ENCODE measurements at regions not wholly inside any gene's neighbourhood (a gene's known extent, or its start where the extent isn't known, plus 50 kb on each side); places are given as distances from the start of the nearest gene placed in this dataset.
"Not testable (repeated sequence)": the region's sequence is repeated elsewhere in the genome, so short reads cannot be mapped to it uniquely, and the experiment has no call there.

- FAIRE-seq (no peak), DNase-seq (ENCODE audit: low spot score) (no peak)
Observed at GRCh38 chr13:85608255-85608829, 190.9 kb downstream of the SLITRK6 start.

DNA sequence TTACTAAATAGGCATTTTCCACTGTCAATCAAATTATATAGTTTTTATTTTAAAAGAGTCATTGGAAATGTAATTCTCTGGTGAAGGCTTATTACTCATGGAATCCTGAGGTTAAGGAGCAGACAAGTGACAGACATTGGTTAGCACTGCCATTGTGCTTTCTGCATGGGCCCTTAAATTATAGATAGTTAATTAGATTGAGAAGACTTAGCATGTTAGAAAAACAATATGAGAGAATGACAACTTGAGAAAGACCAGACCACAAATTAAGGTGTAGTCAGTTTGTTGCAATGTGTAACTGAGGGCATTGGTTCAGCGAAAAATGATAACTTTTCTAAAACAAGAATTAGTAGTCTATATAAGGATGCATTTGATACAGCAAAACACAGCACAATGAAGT is 195.5 kb downstream of the SLITRK6 start:
- no peak for FAIRE-seq

DNA sequence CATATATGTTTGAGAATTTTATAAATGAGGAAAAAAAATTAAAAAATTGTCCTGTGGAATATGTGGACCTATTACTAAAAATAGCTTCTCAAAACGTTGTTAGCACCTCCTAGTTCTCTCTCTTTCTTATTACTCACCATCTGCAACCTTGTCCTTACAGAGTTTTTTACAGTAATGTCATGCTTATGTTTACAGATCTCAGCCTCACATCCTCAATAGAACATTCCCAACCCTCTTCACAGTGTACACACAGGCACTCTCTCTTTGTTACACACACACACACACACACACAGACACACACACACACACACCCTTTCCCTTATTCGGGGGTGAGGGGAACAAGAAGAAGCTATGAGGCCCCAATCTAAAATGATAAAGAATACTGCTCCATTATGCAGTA is 197.7 kb downstream of the SLITRK6 start:
- no peak for DNase-seq (ENCODE audit: low spot score)
- no peak for FAIRE-seq

More for the DNA sequence above, 195.5 kb downstream of the SLITRK6 start:
- DNase-seq (ENCODE audit: low spot score) = no peak

DNA sequence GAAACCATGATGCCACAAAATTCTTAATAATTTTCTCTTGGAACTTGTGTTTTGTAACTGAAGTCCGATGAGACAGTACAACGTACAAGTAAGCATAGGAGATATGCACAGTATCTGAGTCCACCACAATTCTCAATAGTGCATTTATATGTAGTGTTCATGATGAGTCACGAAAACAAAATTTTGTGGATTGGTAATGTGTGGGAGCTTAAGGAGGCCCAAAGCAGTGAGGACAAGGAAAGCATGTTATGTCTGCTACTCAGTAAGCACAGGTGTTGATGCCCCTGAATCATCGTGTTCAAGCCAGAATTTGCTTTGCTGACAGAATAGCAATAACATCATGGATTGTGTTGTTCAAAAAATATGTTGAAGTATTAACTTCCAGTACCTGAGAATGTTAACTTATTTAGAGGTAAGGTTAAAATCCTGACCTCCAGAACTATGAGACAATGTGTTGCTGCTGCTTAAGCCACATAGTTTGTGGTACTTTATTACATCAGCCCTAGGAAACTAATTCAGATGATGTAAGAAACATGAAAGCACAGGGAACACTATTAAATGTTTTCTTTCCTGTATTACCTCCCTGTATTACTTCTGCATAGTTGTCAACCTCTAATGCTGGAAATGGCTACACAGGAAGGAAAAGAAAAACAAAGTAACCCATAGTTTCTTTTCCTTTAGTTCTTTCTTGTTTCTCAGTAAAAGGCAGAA is 201.3 kb downstream of the SLITRK6 start:
- no peak for FAIRE-seq
- peak; percentile 16 for DNase-seq (ENCODE audit: low spot score)

- no peak for DNase-seq (ENCODE audit: low spot score)
- FAIRE-seq = no peak
Observed at GRCh38 chr13:85592211-85592610, 207.0 kb downstream of the SLITRK6 start.

DNA sequence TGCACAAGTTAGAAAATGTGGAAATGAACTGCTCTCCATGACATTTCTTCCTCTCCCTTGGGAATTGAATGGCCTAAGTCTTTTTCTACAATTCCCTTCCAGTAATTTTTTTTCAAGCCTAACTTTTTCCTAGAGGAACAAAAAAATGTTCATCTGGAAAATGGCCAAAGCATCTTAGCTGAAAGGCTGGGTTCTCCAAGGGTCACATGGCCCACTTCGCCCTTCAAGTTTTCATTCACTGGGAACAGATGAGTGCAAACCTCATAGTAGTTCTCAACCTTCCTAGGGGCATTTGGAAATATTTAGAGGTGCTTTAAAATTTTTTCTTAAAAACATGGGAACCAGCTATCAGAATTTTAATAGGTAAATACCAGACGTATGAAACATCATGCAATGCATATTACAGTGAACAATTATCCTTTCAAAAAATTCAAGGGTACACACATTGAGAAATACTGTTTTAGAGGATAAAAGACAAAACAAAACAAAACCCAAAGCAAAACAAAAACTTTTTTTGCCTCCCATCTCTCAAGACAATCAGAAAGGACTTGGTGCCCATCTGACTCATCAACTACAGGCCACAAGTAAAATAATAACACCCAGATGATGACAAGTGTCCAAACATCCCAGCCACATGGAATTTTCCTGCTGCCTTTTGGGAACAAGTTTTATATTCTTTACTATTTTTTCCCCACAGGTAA is 208.8 kb downstream of the SLITRK6 start:
- FAIRE-seq = no peak
- DNase-seq (ENCODE audit: low spot score) = peak; percentile 12

DNA sequence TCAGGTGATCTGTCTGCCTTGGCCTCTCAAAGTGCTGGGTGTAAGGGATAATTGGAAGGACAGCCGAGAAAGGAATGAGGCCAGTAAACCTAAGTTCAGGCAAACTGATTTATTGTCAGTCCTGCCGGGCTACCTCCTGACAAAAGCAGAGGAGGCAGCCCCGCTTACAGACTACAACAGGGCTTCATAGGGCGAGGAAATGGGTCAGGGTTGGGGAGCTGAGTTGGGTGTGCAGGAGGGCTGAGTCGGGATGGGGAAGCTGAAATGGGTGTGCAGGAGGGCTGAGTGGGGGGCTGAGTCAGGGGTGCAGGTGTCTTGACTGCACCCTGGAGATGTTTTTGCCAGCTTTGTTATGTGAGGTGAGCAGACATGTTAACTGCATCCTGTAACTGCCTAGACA is 210.2 kb downstream of the SLITRK6 start:
- FAIRE-seq (no peak), DNase-seq (ENCODE audit: low spot score) (no peak)

- DNase-seq (ENCODE audit: low spot score) = no peak
- FAIRE-seq = no peak
Observed at GRCh38 chr13:85588359-85588758, 210.9 kb downstream of the SLITRK6 start.

DNA sequence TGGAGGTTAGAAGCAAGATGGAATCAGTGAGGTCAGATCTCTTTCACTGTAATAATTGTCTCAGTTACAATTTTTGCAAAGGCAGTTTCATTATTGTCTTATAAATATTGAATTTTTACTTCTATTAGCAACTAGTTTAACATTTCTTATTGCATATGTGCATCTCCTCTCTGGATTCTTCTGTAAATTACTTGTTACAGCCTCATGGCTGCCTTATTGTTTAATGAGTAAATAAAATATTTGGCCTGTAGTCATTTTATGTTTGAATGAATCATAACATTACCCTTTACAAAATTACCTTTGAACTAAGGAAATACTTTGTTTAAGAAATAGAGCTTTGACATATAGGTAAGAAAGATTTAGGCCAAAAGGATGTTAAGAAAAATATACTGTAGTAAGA is 212.4 kb downstream of the SLITRK6 start:
- DNase-seq (ENCODE audit: low spot score) = no peak
- FAIRE-seq = no peak

- DNase-seq (ENCODE audit: low spot score) = peak; percentile 50
- FAIRE-seq = no peak
Observed at GRCh38 chr13:85586422-85586831, 212.8 kb downstream of the SLITRK6 start.

DNA sequence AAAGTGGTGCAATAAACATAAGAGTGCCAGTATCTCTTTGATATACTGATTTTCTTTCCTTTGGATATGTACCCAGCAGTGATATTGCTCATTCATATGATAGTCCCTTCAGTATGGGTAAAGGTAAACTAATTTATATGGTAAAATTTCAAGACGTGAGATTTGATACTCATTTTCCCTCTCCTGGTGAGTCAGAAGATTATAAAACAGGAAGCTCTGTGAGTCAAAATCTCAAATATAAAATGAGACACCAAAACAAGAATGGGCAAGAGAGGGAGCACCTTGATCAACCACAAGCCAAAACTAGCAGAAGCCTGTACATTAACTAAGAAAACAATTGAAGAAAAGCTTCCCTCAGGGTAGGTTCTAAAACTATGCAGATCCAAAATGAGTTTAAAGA is 216.3 kb downstream of the SLITRK6 start:
- DNase-seq (ENCODE audit: low spot score) = no peak
- no peak for FAIRE-seq

DNA sequence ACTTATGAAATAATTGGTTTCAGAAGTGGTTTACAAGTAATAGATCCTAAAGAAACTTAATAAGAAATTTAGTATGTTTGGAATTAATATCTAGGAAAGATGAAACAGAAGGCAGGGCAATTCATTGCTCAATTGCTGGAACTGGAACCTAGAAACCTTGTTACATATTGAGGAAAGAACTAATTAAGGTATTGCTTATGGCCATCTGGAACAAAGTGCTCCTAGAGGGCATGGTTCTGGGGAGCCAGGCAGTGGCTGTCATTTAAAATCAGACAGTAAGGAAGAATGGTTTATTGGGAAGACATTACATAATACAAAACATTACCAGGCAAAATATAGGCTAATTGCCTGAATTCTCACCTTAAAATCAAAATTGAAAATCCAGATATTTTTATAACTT is 224.1 kb downstream of the SLITRK6 start:
- DNase-seq (ENCODE audit: low spot score) (no peak), FAIRE-seq (no peak)

DNA sequence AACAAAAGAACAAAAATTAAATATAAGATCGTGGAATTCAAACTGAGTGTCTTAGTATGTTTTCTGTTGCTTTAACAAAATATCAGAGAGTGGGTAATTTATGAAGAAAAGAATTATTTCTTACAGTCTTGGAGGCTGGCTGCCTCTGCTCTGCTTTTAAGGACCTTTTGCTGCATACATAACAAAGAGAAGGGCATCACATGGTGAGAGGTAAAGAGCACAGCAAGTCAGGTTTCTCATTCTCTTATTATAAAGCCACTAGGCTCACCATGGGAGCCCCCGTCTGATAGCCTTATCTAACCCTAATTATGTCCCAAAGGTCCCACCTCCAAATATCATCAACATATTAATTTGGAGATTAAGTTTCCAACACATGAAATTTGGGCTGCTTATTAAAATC is 231.3 kb downstream of the SLITRK6 start:
- FAIRE-seq (no peak), DNase-seq (ENCODE audit: low spot score) (no peak)

GRCh38 chr13:85565652-85566051 is 233.6 kb downstream of the SLITRK6 start:
- no peak for FAIRE-seq
- no peak for DNase-seq (ENCODE audit: low spot score)

DNA sequence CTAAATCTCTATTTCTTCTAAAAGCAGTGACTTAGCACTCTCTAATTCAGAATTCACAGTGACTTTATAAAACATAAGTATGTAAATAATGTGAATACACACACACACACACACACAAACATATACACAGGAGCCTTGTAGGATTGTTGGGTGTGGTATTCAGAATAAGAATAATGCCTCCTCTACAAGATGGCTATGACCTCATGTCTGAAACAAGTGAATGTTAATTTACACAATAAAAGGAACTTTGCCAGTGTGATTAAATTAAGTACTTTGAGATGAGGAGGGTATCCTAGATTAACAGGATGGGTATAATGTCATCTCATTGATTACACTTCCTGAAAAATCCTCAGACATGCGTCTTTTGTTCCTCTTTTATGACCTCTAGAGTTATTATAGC is 234.6 kb downstream of the SLITRK6 start:
- FAIRE-seq = no peak
- no peak for DNase-seq (ENCODE audit: low spot score)

GRCh38 chr13:85562282-85562681 is 236.9 kb downstream of the SLITRK6 start:
- FAIRE-seq (no peak), DNase-seq (ENCODE audit: low spot score) (no peak)

DNA sequence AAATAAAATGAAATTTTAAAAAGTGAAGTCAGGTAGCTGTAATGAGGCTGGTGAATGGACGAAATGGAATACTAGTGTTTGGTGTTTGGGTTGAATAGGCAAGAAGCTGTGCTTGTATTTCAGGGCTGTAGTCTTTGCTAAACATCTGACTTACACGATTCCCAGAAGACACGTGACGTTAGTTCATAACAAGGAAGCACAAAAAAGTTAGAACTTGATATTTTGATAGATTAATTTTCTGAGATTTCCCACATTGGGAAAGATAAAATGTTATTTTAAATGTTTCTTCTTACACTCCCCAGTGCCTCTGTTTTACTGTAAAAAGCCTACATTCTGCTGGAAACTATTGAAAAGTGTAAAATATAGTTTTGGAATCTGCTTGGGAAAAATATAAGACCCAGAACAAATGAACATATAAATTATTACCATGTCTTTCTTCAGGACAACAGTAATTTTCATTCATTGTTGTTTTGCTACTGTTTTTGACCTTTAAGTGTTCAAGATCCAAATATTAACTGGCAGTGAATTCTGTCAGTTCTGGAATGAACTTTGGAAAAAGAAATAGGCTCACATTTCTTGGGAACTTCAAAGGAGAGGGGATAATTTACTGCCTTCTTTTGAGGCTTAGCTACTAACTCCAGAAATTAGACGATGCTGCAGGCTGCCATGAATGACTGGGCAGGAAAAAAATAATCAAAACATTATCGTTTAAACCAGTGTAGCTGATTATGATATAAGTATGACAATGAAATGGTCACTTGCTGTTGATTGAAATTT is 241.3 kb downstream of the SLITRK6 start:
- DNase-seq (ENCODE audit: low spot score) (no peak), FAIRE-seq (no peak)

DNA sequence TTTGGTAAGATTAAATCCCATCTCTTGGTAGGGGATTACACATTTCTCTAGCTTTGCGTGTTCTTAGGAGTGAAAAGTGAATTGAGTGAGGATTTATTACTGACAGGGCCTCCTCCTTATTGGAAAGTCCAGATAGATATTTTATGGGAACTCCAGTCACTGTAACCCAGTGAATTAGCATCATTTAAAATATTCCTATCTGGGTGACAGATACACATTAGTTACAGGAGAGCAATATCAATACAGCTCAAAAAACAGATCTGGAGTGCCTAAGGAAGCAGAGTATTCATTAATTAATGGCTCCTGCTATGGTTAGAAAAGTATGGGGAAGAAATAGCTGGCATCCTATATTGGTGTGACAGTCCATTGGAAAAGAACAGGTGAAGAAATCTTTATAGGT is 248.2 kb downstream of the SLITRK6 start:
- FAIRE-seq = no peak
- DNase-seq (ENCODE audit: low spot score) = no peak

DNA sequence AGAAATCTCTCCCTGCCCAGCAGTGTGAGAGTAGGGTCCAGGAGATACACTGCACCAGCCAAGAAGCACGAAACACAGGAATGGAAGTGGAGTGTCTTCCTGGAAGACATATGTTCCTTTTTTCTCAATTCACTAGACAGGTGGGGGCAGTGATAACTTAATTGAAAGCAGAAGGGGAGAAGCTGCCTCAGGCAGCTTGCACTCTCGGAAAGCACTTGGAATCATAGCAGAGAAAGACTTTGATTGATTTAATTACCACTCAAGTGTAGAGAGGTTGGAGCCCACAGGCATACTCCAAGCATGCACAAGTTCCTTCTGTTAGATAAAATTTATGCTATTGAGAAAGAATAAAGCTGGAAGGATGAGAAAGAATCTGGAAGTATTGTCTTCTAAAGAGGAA is 249.4 kb downstream of the SLITRK6 start:
- FAIRE-seq (no peak), DNase-seq (ENCODE audit: low spot score) (no peak)

DNA sequence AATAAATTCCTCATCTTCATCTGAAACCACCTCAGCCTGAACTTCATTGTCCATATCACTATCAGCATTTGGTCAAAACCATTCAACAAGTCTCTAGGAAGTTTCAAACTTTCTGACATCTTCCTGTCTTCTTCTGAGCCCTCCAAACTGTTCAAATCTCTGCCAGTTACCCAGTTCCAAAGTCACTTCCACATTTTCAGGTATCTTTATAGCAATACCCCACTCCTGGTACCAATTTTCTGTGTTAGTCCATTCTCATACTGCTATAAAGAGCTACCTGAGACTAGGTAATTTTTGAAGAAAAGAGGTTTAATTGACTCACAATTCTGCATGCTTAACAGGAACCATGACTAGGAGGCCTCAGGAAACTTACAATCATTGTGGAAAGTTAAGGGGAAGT is 250.4 kb downstream of the SLITRK6 start:
- not testable (repeated sequence) for FAIRE-seq; DNase-seq (ENCODE audit: low spot score)

- FAIRE-seq = no peak
- no peak for DNase-seq (ENCODE audit: low spot score)
Observed at GRCh38 chr13:85545771-85546170, 253.4 kb downstream of the SLITRK6 start.

DNA sequence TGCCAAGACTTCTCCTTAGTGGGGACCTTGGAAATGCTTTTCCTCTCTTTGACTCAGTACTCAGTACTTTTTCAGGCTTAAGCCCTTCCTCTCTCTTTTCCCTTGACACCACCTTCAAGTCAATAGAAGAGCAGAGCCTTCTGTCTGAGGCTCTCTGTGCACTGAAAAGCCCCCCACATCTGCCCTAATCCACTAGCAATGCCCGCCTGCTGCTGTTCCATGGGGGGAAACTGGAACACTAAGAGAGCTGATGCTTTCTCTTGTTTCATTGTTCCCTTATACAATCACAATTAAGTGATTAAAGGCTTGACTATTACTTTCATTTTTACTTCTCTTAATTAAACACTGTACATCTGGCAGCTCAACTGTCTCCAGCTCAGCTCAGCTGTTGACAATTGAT is 254.5 kb downstream of the SLITRK6 start:
- no peak for FAIRE-seq

More for the DNA sequence above, 254.5 kb downstream of the SLITRK6 start:
- no peak for DNase-seq (ENCODE audit: low spot score)
